Activated naive CD8-positive, alpha-beta T cell treated with anti-CD3 and anti-CD28 coated beads, Interleukin-2, amount 10 ng/mL, durations not matched to agents 7 days and 5 days (primary cell): ENCODE measurements at regions not wholly inside any gene's neighbourhood (a gene's known extent, or its start where the extent isn't known, plus 50 kb on each side); places are given as distances from the start of the nearest gene placed in this dataset.

Experiments used
- ATAC-seq: fragments of 150-1000 bp; cut with Tn5 transposase; one replicate; pipeline ENCODE4 v1.10.0; 2021; ENCODE audit warnings: low read depth, moderate library complexity
- POLR2A ChIA-PET: fragments of 350-600 bp; sonication (Branson Sonifier 250); formaldehyde crosslinking; loops from one replicate; lab custom pipeline; 2021; ENCODE audit warnings: antibody characterized with exemption; lab: Charles Lee
- DNase-seq: peaks from one replicate; pipeline ENCODE4 v3.0.0; 2021
- H3K27ac Mint-ChIP-seq: one replicate; pipeline ENCODE4 v1.8.0; 2022; ENCODE audit warnings: mild to moderate bottlenecking, mixed read lengths
- H3K27me3 Mint-ChIP-seq: one replicate; pipeline ENCODE4 v1.8.0; 2022; ENCODE audit warnings: mild to moderate bottlenecking, moderate library complexity, mixed read lengths
- H3K36me3 Mint-ChIP-seq: one replicate; pipeline ENCODE4 v1.8.0; 2021; ENCODE audit warnings: mild to moderate bottlenecking, mixed read lengths
- H3K4me1 Mint-ChIP-seq: one replicate; pipeline ENCODE4 v1.8.0; 2021; ENCODE audit warnings: mixed read lengths
- H3K4me3 Mint-ChIP-seq: one replicate; pipeline ENCODE4 v1.8.0; 2022; ENCODE audit warnings: mild to moderate bottlenecking, moderate library complexity, mixed read lengths
- H3K9me3 Mint-ChIP-seq: one replicate; pipeline ENCODE4 v1.8.0; 2021; ENCODE audit warnings: mixed read lengths

DNA sequence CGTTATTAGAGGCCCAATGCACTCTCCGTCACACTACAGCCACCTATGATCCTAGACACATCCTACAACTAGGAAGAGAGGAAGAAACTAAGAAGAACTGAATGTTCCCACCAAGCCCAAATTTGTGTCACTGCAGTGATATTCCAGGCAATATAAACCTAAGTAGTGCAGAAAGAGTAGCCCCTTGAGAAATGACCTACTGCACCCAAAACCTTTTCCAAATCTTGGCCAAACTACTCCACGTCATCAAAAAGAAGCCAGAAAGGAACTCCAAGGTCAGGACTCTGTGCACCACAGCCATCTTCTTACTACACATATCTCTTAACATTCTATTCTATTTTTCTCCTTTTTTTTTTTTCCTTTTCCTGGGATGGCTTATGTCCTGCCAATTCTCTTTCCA, 60.2 kb downstream of the ADAMTS1 start:
- Mint-ChIP-seq H3K9me3 (no peaks in the 10 kb centered on the region), H3K27ac (no peak overlapping the region), H3K4me3 (no peak overlapping the region), H3K36me3 (no peaks in the 10 kb centered on the region), H3K4me1 (no peaks in the 10 kb centered on the region), H3K27me3 (peaks cover 7% of the 10 kb centered on the region)
- POLR2A ChIA-PET, result no interaction called here
- DNase-seq (no peak), ATAC-seq (no peak)

DNA sequence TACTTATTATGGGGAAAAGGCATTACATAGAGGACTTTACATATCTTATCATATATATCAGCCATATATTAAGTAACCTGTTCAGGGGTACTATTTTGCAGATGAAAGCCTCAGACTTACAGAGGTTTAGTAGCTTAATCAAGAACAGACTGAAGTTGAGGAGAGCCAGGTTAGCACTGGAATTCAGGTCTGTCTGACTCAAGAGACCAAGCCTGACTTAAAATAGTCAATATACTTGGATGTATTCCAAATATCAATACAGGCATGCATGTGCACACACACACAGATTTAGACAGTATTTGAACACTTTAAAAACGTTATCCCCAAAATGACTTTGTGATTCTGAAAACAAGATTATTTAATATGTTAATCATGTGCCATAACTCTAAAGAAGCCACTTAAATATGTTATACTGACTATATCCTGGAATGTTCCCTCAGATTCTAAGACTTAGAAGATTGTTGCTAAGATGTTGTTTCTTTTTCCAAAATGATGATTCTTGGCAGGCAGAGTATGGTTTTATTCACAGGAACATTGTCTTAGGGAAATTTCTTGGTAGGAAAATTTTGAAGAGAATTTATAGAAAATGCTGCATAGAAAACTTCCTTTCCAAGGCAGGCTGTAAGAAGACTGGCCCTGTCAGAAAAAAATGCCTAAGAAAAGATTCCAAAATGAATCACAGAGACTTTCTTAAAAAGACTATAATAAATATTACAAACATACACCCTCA, 61.6 kb downstream of the ADAMTS1 start:
- Mint-ChIP-seq H3K9me3 (no peaks in the 10 kb centered on the region), H3K27me3 (peaks cover 7% of the 10 kb centered on the region), H3K4me1 (no peaks in the 10 kb centered on the region), H3K27ac (no peak overlapping the region), H3K36me3 (no peaks in the 10 kb centered on the region), H3K4me3 (no peak overlapping the region)
- DNase-seq (no peak), ATAC-seq (no peak)
- POLR2A ChIA-PET, result no interaction called here

DNA sequence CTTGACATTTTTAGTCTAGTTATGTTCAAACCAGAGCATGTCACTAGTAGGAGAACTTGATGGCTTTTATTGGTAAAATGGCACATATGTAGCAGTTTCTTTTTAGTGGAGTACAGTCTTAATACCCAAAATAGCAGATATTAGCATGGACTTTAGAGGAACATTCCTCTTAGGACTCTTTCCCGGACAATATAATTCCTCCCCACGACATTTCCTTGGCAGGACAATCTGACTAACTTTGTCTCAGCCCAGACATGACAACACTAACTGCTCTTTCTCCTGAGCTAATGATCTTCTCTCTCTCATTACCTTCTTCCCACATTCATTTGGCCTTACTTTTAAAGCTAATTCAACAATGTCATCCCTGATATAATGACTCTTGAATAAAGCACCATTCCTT, 62.5 kb downstream of the ADAMTS1 start:
- Mint-ChIP-seq H3K27me3 (peaks cover 7% of the 10 kb centered on the region), H3K36me3 (no peaks in the 10 kb centered on the region), H3K4me3 (no peak overlapping the region), H3K4me1 (no peaks in the 10 kb centered on the region), H3K27ac (no peak overlapping the region), H3K9me3 (no peaks in the 10 kb centered on the region)
- no peak for ATAC-seq
- DNase-seq, result no peak
- POLR2A ChIA-PET, result no interaction called here

- no peak for ATAC-seq
- H3K27ac Mint-ChIP-seq, result no peak overlapping the region
- H3K27me3 Mint-ChIP-seq, result peaks cover 7% of the 10 kb centered on the region
- H3K4me1 Mint-ChIP-seq, result no peaks in the 10 kb centered on the region
- H3K4me3 Mint-ChIP-seq, result no peak overlapping the region
- no peaks in the 10 kb centered on the region for H3K9me3 Mint-ChIP-seq
- H3K36me3 Mint-ChIP-seq, result no peaks in the 10 kb centered on the region
- POLR2A ChIA-PET, result no interaction called here
- DNase-seq, result no peak
Measured at GRCh38 chr21:26782331-26782730, 62.9 kb downstream of the ADAMTS1 start.

DNA sequence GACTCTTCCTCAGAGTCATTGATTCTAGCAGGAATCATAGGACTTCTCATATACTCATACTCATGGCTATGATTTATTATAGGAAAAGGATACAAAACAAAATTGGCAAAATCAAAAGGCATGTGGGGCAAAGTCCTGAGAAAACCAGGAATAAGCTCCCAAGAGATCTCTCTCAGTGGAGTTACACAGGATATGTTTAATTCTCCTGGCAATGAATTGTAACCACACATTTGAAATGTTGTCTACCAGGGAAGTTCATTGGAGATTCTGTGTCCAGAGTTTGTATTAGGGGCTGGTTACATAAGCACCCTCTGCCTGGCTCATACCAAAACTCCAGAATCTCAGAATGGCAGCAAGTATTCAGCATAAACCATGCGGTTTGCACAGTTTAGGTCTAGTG, 63.9 kb downstream of the ADAMTS1 start:
- Mint-ChIP-seq H3K4me1 (no peaks in the 10 kb centered on the region), H3K27me3 (peaks cover 8% of the 10 kb centered on the region), H3K4me3 (no peak overlapping the region), H3K9me3 (no peaks in the 10 kb centered on the region), H3K27ac (no peak overlapping the region), H3K36me3 (no peaks in the 10 kb centered on the region)
- ATAC-seq (no peak), DNase-seq (no peak)
- POLR2A ChIA-PET, result no interaction called here

GRCh38 chr21:26777166-26777565, 68.0 kb downstream of the ADAMTS1 start:
- Mint-ChIP-seq H3K27me3 (peaks cover 9% of the 10 kb centered on the region), H3K4me3 (no peak overlapping the region), H3K27ac (no peak overlapping the region), H3K4me1 (no peaks in the 10 kb centered on the region), H3K9me3 (no peaks in the 10 kb centered on the region), H3K36me3 (no peaks in the 10 kb centered on the region)
- POLR2A ChIA-PET, result no interaction called here
- DNase-seq (no peak), ATAC-seq (no peak)

GRCh38 chr21:26776310-26777021, 68.7 kb downstream of the ADAMTS1 start:
- POLR2A ChIA-PET, result no interaction called here
- no peaks in the 10 kb centered on the region for H3K9me3 Mint-ChIP-seq

DNA sequence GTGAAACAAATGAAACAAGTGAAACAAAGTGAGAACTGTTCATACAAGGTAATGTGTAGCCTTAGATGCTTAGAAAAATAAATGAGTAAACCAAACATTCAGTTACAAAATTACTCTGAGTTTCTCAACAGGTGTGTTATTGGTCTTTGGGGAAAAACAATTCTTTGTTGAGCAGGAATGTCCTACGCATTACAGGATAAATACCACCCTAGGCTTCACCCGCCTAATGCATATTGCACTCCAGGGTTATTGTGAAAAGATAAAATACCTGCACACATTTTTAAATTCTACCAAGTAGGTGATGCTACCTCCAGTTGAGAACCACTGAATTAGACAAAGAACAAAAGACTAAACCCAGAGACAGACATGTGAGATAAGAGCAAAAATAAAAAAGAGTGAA, 72.2 kb downstream of the ADAMTS1 start:
- DNase-seq (no peak), ATAC-seq (no peak)
- Mint-ChIP-seq H3K27ac (no peak overlapping the region), H3K27me3 (peaks cover 13% of the 10 kb centered on the region), H3K4me3 (no peak overlapping the region), H3K9me3 (no peaks in the 10 kb centered on the region), H3K36me3 (no peaks in the 10 kb centered on the region), H3K4me1 (no peaks in the 10 kb centered on the region)
- POLR2A ChIA-PET, result no interaction called here

More at GRCh38 chr21:26776310-26777021, 68.7 kb downstream of the ADAMTS1 start:
- H3K36me3 Mint-ChIP-seq, result no peaks in the 10 kb centered on the region
- H3K27ac Mint-ChIP-seq, result no peak overlapping the region
- peaks cover 12% of the 10 kb centered on the region for H3K27me3 Mint-ChIP-seq
- no peaks in the 10 kb centered on the region for H3K4me1 Mint-ChIP-seq
- H3K4me3 Mint-ChIP-seq, result no peak overlapping the region
- DNase-seq (no peak), ATAC-seq (no peak)

DNA sequence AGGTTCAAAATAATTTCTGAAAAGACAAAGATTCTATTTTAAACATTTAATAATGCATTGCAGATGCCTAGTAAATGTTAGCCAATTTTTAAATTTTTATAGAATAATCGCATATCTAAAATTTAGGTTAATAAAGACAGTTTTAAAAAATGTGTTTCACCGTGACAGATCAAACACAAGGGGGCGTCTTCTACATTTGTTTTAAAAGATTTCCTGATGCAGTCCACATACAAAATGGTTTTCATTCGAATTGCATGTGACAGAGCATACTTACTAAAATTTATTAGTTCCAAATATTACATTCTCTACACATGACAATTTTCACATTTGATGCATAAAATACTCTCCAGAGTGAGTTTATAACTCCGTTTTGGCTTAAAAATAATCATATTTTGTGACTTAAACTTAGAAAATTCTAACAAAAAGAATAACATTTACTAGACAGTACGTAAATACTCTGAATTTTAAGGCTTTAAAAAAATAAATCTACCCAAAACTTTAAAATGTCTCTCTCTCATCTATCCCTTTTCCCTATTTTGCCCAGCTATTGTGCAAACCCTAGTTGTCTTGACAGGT, 75.5 kb downstream of the ADAMTS1 start:
- POLR2A ChIA-PET, result no interaction called here
- Mint-ChIP-seq H3K27ac (no peak overlapping the region), H3K4me1 (no peaks in the 10 kb centered on the region), H3K36me3 (no peaks in the 10 kb centered on the region), H3K9me3 (no peaks in the 10 kb centered on the region), H3K27me3 (peaks cover 12% of the 10 kb centered on the region), H3K4me3 (no peak overlapping the region)
- DNase-seq, result no peak
- no peak for ATAC-seq

GRCh38 chr21:26766826-26767325, 78.3 kb downstream of the ADAMTS1 start:
- Mint-ChIP-seq H3K4me3 (no peak overlapping the region), H3K36me3 (no peaks in the 10 kb centered on the region), H3K27ac (no peak overlapping the region), H3K9me3 (no peaks in the 10 kb centered on the region), H3K27me3 (peaks cover 4% of the 10 kb centered on the region), H3K4me1 (no peaks in the 10 kb centered on the region)
- POLR2A ChIA-PET, result no interaction called here
- DNase-seq (no peak), ATAC-seq (no peak)

GRCh38 chr21:26761174-26761915, 83.9 kb downstream of the ADAMTS1 start:
- no peak overlapping the region for H3K27ac Mint-ChIP-seq
- DNase-seq (no peak), ATAC-seq (no peak)
- POLR2A ChIA-PET, result no interaction called here
- no peaks in the 10 kb centered on the region for H3K9me3 Mint-ChIP-seq
- no peak overlapping the region for H3K4me3 Mint-ChIP-seq
- no peaks in the 10 kb centered on the region for H3K36me3 Mint-ChIP-seq
- H3K27me3 Mint-ChIP-seq, result peaks cover 3% of the 10 kb centered on the region
- no peaks in the 10 kb centered on the region for H3K4me1 Mint-ChIP-seq

- Mint-ChIP-seq H3K27ac (no peak overlapping the region), H3K4me3 (no peak overlapping the region), H3K36me3 (no peaks in the 10 kb centered on the region), H3K4me1 (no peaks in the 10 kb centered on the region), H3K27me3 (peaks cover 3% of the 10 kb centered on the region), H3K9me3 (no peaks in the 10 kb centered on the region)
- no peak for ATAC-seq
- no peak for DNase-seq
- POLR2A ChIA-PET, result no interaction called here
Measured at GRCh38 chr21:26759731-26760130, 85.5 kb downstream of the ADAMTS1 start.

GRCh38 chr21:26758083-26758880, 86.9 kb downstream of the ADAMTS1 start:
- Mint-ChIP-seq H3K9me3 (no peaks in the 10 kb centered on the region), H3K36me3 (no peaks in the 10 kb centered on the region), H3K4me3 (no peak overlapping the region), H3K4me1 (no peaks in the 10 kb centered on the region), H3K27me3 (peaks cover 3% of the 10 kb centered on the region), H3K27ac (no peak overlapping the region)
- no peak for DNase-seq
- ATAC-seq, result no peak
- POLR2A ChIA-PET, result no interaction called here
